ENCODE measurements at regions not wholly inside any gene's neighbourhood (a gene's known extent, or its start where the extent isn't known, plus 50 kb on each side); places are given as distances from the start of the nearest gene placed in this dataset.

GRCh38 chrX:20595928-20596575, 329.3 kb upstream of the RPS6KA3 start:
- no peaks in the 10 kb centered on the region for H3K4me1 ChIP-seq
- DNase-seq, result no peak
- no peak overlapping the region for H3K4me3 ChIP-seq
- TF ChIP-seq CTCF (IDR thresholded peaks at IDR 0.05) (no peak), POLR2A (IDR thresholded peaks at IDR 0.05) (no peak)
- intact Hi-C loops (cut with DNase I; ENCODE audit: low total_unique reads), result no loop called here
- H3K9me3 ChIP-seq, result no peaks in the 10 kb centered on the region
- peaks cover 0 to 3% of the 10 kb centered on the region in 2 donors for H3K27me3 ChIP-seq
- no peak overlapping the region for H3K27ac ChIP-seq
- no peaks in the 10 kb centered on the region for H3K36me3 ChIP-seq

DNA sequence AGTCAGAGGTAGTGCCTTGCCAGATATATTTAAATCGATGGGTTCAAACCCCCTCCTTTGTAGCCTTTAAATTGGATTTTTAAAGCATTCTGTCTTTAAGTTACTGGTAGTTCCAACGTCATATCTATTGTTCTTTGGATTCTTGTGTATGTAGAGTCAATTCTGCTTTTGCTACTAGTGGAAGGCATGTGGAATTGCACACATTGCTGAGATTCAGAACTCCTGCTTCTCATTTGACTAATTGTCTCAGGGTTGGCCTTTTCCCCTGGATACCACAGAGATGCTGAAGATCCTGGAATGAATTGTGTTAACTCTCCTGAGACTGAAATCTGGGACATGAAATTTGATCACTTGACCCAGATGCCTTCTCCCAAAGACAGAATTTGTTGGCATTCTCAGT, 328.3 kb upstream of the RPS6KA3 start:
- Histone ChIP-seq H3K4me3 (no peak overlapping the region), H3K4me1 (no peaks in the 10 kb centered on the region), H3K36me3 (no peaks in the 10 kb centered on the region), H3K9me3 (no peaks in the 10 kb centered on the region), H3K27ac (no peak overlapping the region), H3K27me3 (peaks cover 0 to 3% of the 10 kb centered on the region in 2 donors)
- no peak for TF ChIP-seq CTCF (IDR thresholded peaks at IDR 0.05)
- TF ChIP-seq POLR2A (IDR thresholded peaks at IDR 0.05), result no peak
- intact Hi-C loops (cut with DNase I; ENCODE audit: low total_unique reads), result no loop called here
- no peak for DNase-seq

- TF ChIP-seq CTCF (IDR thresholded peaks at IDR 0.05) (no peak), POLR2A (IDR thresholded peaks at IDR 0.05) (no peak)
- no peak for DNase-seq
- Histone ChIP-seq H3K4me1 (no peaks in the 10 kb centered on the region), H3K27ac (no peak overlapping the region), H3K9me3 (no peaks in the 10 kb centered on the region), H3K36me3 (no peaks in the 10 kb centered on the region), H3K4me3 (no peak overlapping the region), H3K27me3 (peaks cover 0 to 3% of the 10 kb centered on the region in 2 donors)
- intact Hi-C loops (cut with DNase I; ENCODE audit: low total_unique reads), result no loop called here
Observed at GRCh38 chrX:20593836-20594235, 327.1 kb upstream of the RPS6KA3 start.

DNA sequence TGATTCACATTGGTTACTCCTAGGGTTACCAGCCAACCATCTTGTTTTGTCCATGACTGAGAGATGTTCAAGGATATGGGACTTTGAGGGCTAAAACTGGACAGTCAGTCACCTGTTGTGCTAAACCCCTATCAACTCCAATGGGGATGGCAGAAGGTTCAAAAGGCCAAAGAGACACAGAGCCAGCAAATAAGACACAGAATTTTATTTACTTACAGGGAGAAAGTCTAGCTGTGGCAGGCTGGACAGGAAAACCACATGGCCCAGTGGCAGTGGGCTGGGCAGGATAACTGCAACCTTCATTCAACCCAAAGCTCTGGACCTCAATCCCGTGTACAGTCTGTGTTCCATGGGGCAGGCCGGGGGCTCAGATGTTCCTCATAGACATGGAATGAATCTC, 326.7 kb upstream of the RPS6KA3 start:
- intact Hi-C loops (cut with DNase I; ENCODE audit: low total_unique reads), result no loop called here
- H3K4me1 ChIP-seq, result no peaks in the 10 kb centered on the region
- no peaks in the 10 kb centered on the region for H3K9me3 ChIP-seq
- H3K4me3 ChIP-seq, result no peak overlapping the region
- H3K27me3 ChIP-seq, result peaks cover 0 to 3% of the 10 kb centered on the region in 2 donors
- no peaks in the 10 kb centered on the region for H3K36me3 ChIP-seq
- TF ChIP-seq POLR2A (IDR thresholded peaks at IDR 0.05) (no peak), CTCF (IDR thresholded peaks at IDR 0.05) (no peak)
- no peak overlapping the region for H3K27ac ChIP-seq
- no peak for DNase-seq

- H3K27me3 ChIP-seq, result no peaks in the 10 kb centered on the region
- intact Hi-C loops (cut with DNase I; ENCODE audit: low total_unique reads), result no loop called here
- H3K36me3 ChIP-seq, result no peaks in the 10 kb centered on the region
- TF ChIP-seq CTCF (IDR thresholded peaks at IDR 0.05) (no peak), POLR2A (IDR thresholded peaks at IDR 0.05) (no peak)
- no peak overlapping the region for H3K4me3 ChIP-seq
- H3K4me1 ChIP-seq, result no peaks in the 10 kb centered on the region
- H3K9me3 ChIP-seq, result no peaks in the 10 kb centered on the region
- H3K27ac ChIP-seq, result no peak overlapping the region
- DNase-seq, result no peak
Observed at GRCh38 chrX:20591246-20591645, 324.5 kb upstream of the RPS6KA3 start.
